ENCODE measurements at regions not wholly inside any gene's neighbourhood (a gene's known extent, or its start where the extent isn't known, plus 50 kb on each side); places are given as distances from the start of the nearest gene placed in this dataset.

DNA sequence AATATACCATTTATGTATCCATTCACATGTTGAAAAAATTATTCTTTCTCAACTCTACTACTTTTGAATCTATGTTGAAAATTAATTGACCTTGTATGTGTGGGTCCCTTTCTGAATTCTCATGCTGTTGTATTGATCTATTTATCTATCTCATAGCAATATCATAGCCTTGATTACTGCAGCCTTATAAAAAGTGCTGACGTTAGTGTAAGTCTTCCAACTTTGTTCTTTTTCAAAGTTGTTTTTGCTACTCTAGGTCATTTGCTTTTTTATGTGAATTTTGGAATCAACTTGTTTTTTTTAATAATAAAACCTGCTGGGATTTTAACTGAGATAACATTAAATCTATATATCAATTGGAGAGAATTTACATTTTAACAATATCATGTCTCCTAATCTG, 52.2 kb upstream of the PAX3 start:
- no peaks in the 10 kb centered on the region for H3K4me1 ChIP-seq (ENCODE audit: control insufficient read depth in 1 of 2, insufficient read depth in 1 of 2, low read depth in 1 of 2, low read length in 1 of 2)
- TF ChIP-seq, protein P1, sequence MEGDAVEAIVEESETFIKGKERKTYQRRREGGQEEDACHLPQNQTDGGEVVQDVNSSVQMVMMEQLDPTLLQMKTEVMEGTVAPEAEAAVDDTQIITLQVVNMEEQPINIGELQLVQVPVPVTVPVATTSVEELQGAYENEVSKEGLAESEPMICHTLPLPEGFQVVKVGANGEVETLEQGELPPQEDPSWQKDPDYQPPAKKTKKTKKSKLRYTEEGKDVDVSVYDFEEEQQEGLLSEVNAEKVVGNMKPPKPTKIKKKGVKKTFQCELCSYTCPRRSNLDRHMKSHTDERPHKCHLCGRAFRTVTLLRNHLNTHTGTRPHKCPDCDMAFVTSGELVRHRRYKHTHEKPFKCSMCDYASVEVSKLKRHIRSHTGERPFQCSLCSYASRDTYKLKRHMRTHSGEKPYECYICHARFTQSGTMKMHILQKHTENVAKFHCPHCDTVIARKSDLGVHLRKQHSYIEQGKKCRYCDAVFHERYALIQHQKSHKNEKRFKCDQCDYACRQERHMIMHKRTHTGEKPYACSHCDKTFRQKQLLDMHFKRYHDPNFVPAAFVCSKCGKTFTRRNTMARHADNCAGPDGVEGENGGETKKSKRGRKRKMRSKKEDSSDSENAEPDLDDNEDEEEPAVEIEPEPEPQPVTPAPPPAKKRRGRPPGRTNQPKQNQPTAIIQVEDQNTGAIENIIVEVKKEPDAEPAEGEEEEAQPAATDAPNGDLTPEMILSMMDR (IDR thresholded peaks at IDR 0.05): no peak
- H3K9me3 ChIP-seq: no peaks in the 10 kb centered on the region
- no peak overlapping the region for H3K27ac ChIP-seq
- H3K4me3 ChIP-seq (ENCODE audit: low read depth in 1 of 2, low read length in 1 of 2): no peak overlapping the region
- no peaks in the 10 kb centered on the region for H3K36me3 ChIP-seq
- no peaks in the 10 kb centered on the region for H3K27me3 ChIP-seq

DNA sequence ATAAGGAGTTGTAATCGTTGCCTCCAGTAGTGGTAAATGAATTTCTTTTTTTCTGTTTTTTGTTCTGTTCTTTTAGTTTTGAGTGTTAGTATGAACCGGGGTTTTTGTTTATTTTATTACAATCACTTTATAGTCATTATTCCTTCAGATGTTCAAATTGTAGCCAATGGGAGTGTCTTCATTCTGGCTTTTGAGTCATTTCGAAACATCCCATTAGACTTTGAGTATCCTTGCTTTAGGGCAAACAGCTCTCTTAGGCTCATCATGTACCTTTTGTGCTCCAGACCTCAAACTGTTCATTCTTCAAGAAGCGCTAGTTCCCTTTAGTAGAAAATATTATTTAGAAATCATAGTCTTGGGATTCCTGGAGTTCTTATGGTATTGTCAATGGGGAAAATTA, 54.2 kb upstream of the PAX3 start:
- Histone ChIP-seq H3K9me3 (no peaks in the 10 kb centered on the region), H3K4me1 (ENCODE audit: control insufficient read depth in 1 of 2, insufficient read depth in 1 of 2, low read depth in 1 of 2, low read length in 1 of 2) (no peaks in the 10 kb centered on the region), H3K27me3 (no peaks in the 10 kb centered on the region), H3K27ac (no peak overlapping the region), H3K4me3 (ENCODE audit: low read depth in 1 of 2, low read length in 1 of 2) (no peak overlapping the region), H3K36me3 (no peaks in the 10 kb centered on the region)
- TF ChIP-seq, protein P1 (IDR thresholded peaks at IDR 0.05): no peak

DNA sequence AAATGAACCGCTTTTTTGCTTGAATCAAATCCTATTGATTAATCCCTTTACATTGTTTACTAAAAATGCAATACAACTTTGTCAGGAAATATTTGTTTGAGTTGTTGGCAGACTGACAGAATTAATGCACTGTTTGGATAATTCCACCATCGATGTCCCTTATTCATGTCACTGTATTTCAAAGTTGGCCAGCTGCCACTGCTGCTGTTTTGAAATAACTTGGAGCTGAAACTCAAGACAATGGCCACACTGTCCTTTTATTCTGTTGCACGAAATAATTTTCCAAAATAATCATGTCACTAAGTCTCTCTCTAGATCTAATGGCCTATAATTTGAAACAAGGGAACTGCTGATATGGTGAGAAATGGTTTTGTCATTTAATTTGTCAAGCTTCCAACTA, 55.2 kb upstream of the PAX3 start:
- H3K4me3 ChIP-seq (ENCODE audit: low read depth in 1 of 2, low read length in 1 of 2): no peak overlapping the region
- no peaks in the 10 kb centered on the region for H3K27me3 ChIP-seq
- no peak overlapping the region for H3K27ac ChIP-seq
- no peaks in the 10 kb centered on the region for H3K9me3 ChIP-seq
- H3K36me3 ChIP-seq: no peaks in the 10 kb centered on the region
- TF ChIP-seq, protein P1 (IDR thresholded peaks at IDR 0.05): no peak
- H3K4me1 ChIP-seq (ENCODE audit: control insufficient read depth in 1 of 2, insufficient read depth in 1 of 2, low read depth in 1 of 2, low read length in 1 of 2): peaks cover 5 to 7% of the 10 kb centered on the region in 2 experiments

DNA sequence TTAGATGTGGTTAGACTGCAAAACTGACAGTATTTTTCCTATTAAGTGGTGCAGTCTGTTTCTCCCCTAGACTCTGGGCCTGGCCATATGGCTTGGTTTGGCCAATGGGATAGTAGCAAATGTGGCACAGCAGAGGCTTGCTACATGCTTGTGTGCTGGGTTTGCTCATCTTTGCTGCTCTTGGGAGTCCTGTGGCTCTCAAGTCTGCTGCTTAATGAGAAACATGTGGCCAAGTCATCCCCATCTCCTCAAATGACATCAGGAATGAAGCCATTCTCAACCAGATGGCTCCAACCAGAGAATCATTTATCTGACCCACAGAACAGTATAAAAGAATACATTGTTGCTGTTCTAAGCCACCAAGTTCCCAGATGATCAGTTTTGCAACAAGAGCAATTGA, 57.1 kb upstream of the PAX3 start:
- TF ChIP-seq, protein P1 (IDR thresholded peaks at IDR 0.05): no peak
- Histone ChIP-seq H3K4me1 (ENCODE audit: control insufficient read depth in 1 of 2, insufficient read depth in 1 of 2, low read depth in 1 of 2, low read length in 1 of 2) (peaks cover 14 to 20% of the 10 kb centered on the region in 2 experiments), H3K36me3 (no peaks in the 10 kb centered on the region), H3K9me3 (no peaks in the 10 kb centered on the region), H3K27me3 (no peaks in the 10 kb centered on the region), H3K27ac (no peak overlapping the region), H3K4me3 (ENCODE audit: low read depth in 1 of 2, low read length in 1 of 2) (no peak overlapping the region)

DNA sequence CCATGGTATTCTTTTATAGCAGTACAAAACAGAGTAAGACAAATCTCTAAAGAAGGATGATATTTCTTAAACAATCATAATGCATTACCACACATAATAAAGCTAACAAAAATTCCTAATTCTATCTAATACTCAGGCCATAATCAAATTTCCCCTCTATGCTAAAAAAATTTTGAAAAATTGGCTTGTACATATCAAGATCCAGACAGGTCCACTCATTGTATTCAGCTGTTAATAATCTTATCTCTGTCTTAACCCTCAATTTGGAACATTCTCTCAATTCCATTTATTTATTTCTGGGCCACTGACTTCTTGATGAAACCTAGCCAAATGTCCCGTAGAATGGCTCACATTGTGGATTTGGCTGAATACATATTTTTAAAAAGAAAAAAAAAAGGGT, 59.1 kb upstream of the PAX3 start:
- Histone ChIP-seq H3K9me3 (no peaks in the 10 kb centered on the region), H3K4me3 (ENCODE audit: low read depth in 1 of 2, low read length in 1 of 2) (no peak overlapping the region), H3K4me1 (ENCODE audit: control insufficient read depth in 1 of 2, insufficient read depth in 1 of 2, low read depth in 1 of 2, low read length in 1 of 2) (peaks cover 14 to 20% of the 10 kb centered on the region in 2 experiments), H3K36me3 (no peaks in the 10 kb centered on the region), H3K27me3 (no peaks in the 10 kb centered on the region), H3K27ac (no peak overlapping the region)
- TF ChIP-seq, protein P1 (IDR thresholded peaks at IDR 0.05): no peak

DNA sequence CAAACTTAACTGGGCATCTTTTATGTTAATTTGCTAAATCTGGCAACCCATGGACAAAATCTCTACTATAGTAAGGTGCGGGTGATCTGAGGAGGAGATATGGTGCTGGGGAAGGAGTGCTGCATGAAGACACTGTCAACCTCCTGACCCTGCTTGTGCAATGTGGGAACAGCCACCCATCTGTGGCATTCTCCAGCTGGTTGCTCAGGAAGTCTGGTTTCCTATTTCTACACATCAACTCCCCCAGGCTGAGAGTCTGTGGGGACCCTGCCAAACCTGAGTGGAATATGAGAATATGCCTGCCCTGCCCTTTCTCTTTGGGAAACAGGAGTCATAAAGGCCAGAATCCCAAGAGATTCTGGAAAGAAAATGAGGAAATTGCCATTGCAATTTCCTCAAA, 60.1 kb upstream of the PAX3 start:
- Histone ChIP-seq H3K36me3 (no peaks in the 10 kb centered on the region), H3K4me3 (ENCODE audit: low read depth in 1 of 2, low read length in 1 of 2) (no peak overlapping the region), H3K27ac (peak overlapping the region; percentile 4), H3K9me3 (no peaks in the 10 kb centered on the region), H3K4me1 (ENCODE audit: control insufficient read depth in 1 of 2, insufficient read depth in 1 of 2, low read depth in 1 of 2, low read length in 1 of 2) (peaks cover 16 to 25% of the 10 kb centered on the region in 2 experiments), H3K27me3 (no peaks in the 10 kb centered on the region)
- TF ChIP-seq, protein P1 (IDR thresholded peaks at IDR 0.05): no peak
